A549 (cell line): ENCODE measurements at regions not wholly inside any gene's neighbourhood (a gene's known extent, or its start where the extent isn't known, plus 50 kb on each side); places are given as distances from the start of the nearest gene placed in this dataset.

Experiments used
- ATAC-seq, 2 experiments: fragments of 200-7000 bp in 1 of 2; fragments of >200 bp in 1 of 2; cut with Nextera tagmentation in 1 of 2; cut with Tn5 transposase in 1 of 2; 3 replicates each; pipeline versions ENCODE4 v1.8.0 to v1.9.1; 2018 to 2020; ENCODE audit warnings: mild to moderate bottlenecking in 1 of 2, moderate library complexity in 1 of 2
- CTCF ChIA-PET: fragments of 300-600 bp; sonication (Branson Sonifier 250); formaldehyde crosslinking; extraction: SDS; loops from one replicate; lab custom pipeline; 2021; ENCODE audit warnings: antibody characterized with exemption, inconsistent platforms; lab: Yijun Ruan, JAX
- POLR2A ChIA-PET: fragments of 350-600 bp; formaldehyde crosslinking; extraction: SDS; loops from one replicate; lab custom pipeline; 2021; ENCODE audit warnings: antibody characterized with exemption, inconsistent platforms; lab: Yijun Ruan, JAX
- DNase-seq, 2 experiments: peaks; one replicate each; pipeline versions ENCODE4 v3.0.0 to v3.0.0-alpha.2; 2011 to 2016; ENCODE audit warnings: low read depth in 1 of 2, low spot score in 1 of 2
- FAIRE-seq: peaks from 2 replicates; lab custom pipeline; 2011; peaks lifted over from hg19 to GRCh38; lab: Jason Lieb, UNC
- H3K27ac ChIP-seq, 2 experiments: fragments of >200 bp; sonication (Bioruptor Twin); formaldehyde crosslinking; 3 replicates each; pipeline ENCODE4 v1.5.1; 2016 to 2017
- H3K4me1 ChIP-seq: fragments of >200 bp; sonication (Bioruptor Twin); formaldehyde crosslinking; 3 replicates; pipeline ENCODE4 v1.6.1; 2016
- H3K4me2 ChIP-seq: fragments of >200 bp; sonication (Bioruptor Twin); formaldehyde crosslinking; 3 replicates; pipeline ENCODE4 v1.6.1; 2016
- H3K4me3 ChIP-seq: fragments of >200 bp; sonication (Bioruptor Twin); formaldehyde crosslinking; 3 replicates; pipeline ENCODE4 v1.5.1; 2016
- H3K9me3 ChIP-seq: fragments of >200 bp; sonication (Bioruptor Twin); formaldehyde crosslinking; 3 replicates; pipeline ENCODE4 v1.6.1; 2016
- BHLHE40 ChIP-seq: IDR thresholded peaks from 2 replicates; pipeline ENCODE4 v1.6.1; 2012; ENCODE audit warnings: low read depth, low read length, inconsistent platforms
- CEBPB ChIP-seq, 2 experiments: fragments of >200 bp in 1 of 2; sonication (Bioruptor Twin) in 1 of 2; formaldehyde crosslinking in 1 of 2; IDR thresholded peaks; 2 replicates each; pipeline ENCODE4 v1.6.1; 2012 to 2016
- EHF ChIP-seq: fragments of 250-450 bp; sonication (Bioruptor Pico); IDR thresholded peaks from 2 replicates; pipeline ENCODE4 v1.5.0; 2020; ENCODE audit warnings: mild to moderate bottlenecking
- ESRRA ChIP-seq: fragments of 150-350 bp; IDR thresholded peaks from 2 replicates; pipeline ENCODE4 v1.6.1; 2014; ENCODE audit warnings: mild to moderate bottlenecking, low read length, borderline replicate concordance
- HEYL ChIP-seq: fragments of 250-450 bp; sonication (Bioruptor Pico); IDR thresholded peaks from 2 replicates; pipeline ENCODE4 v1.8.0; 2021; ENCODE audit warnings: mild to moderate bottlenecking, moderate library complexity
- HOXA7 ChIP-seq: fragments of 250-450 bp; sonication (Bioruptor Pico); IDR thresholded peaks from 2 replicates; pipeline ENCODE4 v1.5.0; 2020; ENCODE audit warnings: mild to moderate bottlenecking, moderate library complexity
- HOXB5 ChIP-seq: fragments of 250-450 bp; sonication (Bioruptor Pico); IDR thresholded peaks from 2 replicates; pipeline ENCODE4 v1.5.0; 2020; ENCODE audit warnings: mild to moderate bottlenecking, moderate library complexity
- JUN ChIP-seq, 2 experiments: fragments of >200 bp; sonication (Bioruptor Twin); formaldehyde crosslinking; IDR thresholded peaks; 2 replicates in 1 of 2; 3 replicates in 1 of 2; pipeline ENCODE4 v1.6.1; 2016 to 2017
- MAFK ChIP-seq: fragments of 450-650 bp; IDR thresholded peaks from 2 replicates; pipeline ENCODE4 v1.6.1; 2014; ENCODE audit not compliant: partially characterized antibody
- MYC ChIP-seq: IDR thresholded peaks from 2 replicates; pipeline ENCODE4 v1.6.1; 2012; ENCODE audit warnings: mild to moderate bottlenecking, inconsistent platforms, low read length, improper control_type of control experiment, borderline replicate concordance
- NPAS2 ChIP-seq: fragments of 250-450 bp; sonication (Bioruptor Pico); IDR thresholded peaks from 2 replicates; pipeline ENCODE4 v1.8.0; 2022; ENCODE audit warnings: mild to moderate bottlenecking, moderate library complexity, borderline replicate concordance
- PHF8 ChIP-seq: fragments of 200-600 bp; sonication (generic); IDR thresholded peaks from 2 replicates; pipeline ENCODE4 v1.6.1; 2016; ENCODE audit warnings: low read depth, mild to moderate bottlenecking, antibody characterized with exemption, moderate library complexity, borderline replicate concordance
- RARB ChIP-seq: fragments of 250-450 bp; sonication (Bioruptor Pico); IDR thresholded peaks from 2 replicates; pipeline ENCODE4 v1.8.0; 2021; ENCODE audit warnings: mild to moderate bottlenecking, moderate library complexity
- SREBF2 ChIP-seq: fragments of 450-650 bp; IDR thresholded peaks from 2 replicates; pipeline ENCODE4 v1.6.1; 2014; ENCODE audit warnings: mild to moderate bottlenecking, moderate library complexity
- TP53 ChIP-seq: fragments of 250-450 bp; sonication (Bioruptor Pico); IDR thresholded peaks from 2 replicates; pipeline ENCODE4 v1.5.0; 2021; ENCODE audit warnings: mild to moderate bottlenecking, moderate library complexity
- ZC3H11A ChIP-seq: fragments of 450-650 bp; IDR thresholded peaks from 2 replicates; pipeline ENCODE4 v1.6.1; 2014; ENCODE audit warnings: antibody characterized with exemption, mild to moderate bottlenecking
- ZNF302 ChIP-seq: fragments of 250-450 bp; sonication (Bioruptor Pico); IDR thresholded peaks from 2 replicates; pipeline ENCODE4 v1.9.0; 2021; ENCODE audit warnings: inconsistent platforms, mild to moderate bottlenecking, moderate library complexity
- WGBS: methylation state at CpG from one replicate; pipeline ENCODE4 v1.1.6; 2017; ENCODE audit errors: missing lambda C conversion rate; 5-methylcytosine and 5-hydroxymethylcytosine counted together
- TF ChIP-seq, protein P1 (sequence below): IDR thresholded peaks from 2 replicates; pipeline ENCODE4 v1.6.1; 2012
- TF ChIP-seq, protein P2 (sequence below): fragments of 250-450 bp; sonication (Bioruptor Pico); IDR thresholded peaks from 2 replicates; pipeline ENCODE4 v1.5.0; 2020; ENCODE audit warnings: low read depth, mild to moderate bottlenecking, moderate library complexity
- TF ChIP-seq, protein P3 (sequence below): IDR thresholded peaks from 2 replicates; pipeline ENCODE4 v1.6.1; 2012; ENCODE audit warnings: low read depth, borderline replicate concordance
- TF ChIP-seq, protein P4 (sequence below): fragments of 450-650 bp; IDR thresholded peaks from 2 replicates; pipeline ENCODE4 v1.6.1; 2014; ENCODE audit warnings: antibody characterized with exemption

DNA sequence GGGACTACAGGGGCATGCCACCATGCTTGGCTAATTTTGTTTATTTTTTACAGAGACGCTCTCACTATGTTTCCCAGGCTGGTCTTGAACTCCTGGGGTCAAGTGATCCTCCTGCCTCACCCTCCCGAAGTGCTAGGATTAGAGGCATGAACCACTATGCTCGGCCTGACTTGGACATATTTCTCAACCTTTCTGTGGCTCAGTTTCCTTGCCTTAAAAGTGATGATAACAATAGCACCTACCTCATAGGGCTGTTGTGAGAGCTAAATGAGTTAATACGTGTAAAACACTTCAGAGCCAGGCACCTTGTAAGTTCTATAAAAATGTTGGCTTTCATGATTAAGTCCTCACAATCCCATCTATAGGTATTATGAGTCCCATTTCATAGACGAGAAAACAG, 89.2 kb upstream of the METAP2 start:
- TF ChIP-seq, protein P1, sequence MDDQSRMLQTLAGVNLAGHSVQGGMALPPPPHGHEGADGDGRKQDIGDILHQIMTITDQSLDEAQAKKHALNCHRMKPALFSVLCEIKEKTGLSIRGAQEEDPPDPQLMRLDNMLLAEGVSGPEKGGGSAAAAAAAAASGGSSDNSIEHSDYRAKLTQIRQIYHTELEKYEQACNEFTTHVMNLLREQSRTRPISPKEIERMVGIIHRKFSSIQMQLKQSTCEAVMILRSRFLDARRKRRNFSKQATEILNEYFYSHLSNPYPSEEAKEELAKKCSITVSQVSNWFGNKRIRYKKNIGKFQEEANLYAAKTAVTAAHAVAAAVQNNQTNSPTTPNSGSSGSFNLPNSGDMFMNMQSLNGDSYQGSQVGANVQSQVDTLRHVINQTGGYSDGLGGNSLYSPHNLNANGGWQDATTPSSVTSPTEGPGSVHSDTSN = no peak
- TF ChIP-seq HOXB5 (CRISPR knock-in tag) (no peak), TP53 (CRISPR knock-in tag) (no peak), HOXA7 (no peak), JUN (IDR thresholded peaks at IDR 0.05) (no peak), MYC (no peak), NPAS2 (no peak), ZC3H11A (no peak), BHLHE40 (no peak), ZNF302 (no peak), ESRRA (no peak), MAFK (no peak), HEYL (CRISPR knock-in tag) (no peak), PHF8 (no peak), EHF (CRISPR knock-in tag) (no peak)
- TF ChIP-seq, protein P2, sequence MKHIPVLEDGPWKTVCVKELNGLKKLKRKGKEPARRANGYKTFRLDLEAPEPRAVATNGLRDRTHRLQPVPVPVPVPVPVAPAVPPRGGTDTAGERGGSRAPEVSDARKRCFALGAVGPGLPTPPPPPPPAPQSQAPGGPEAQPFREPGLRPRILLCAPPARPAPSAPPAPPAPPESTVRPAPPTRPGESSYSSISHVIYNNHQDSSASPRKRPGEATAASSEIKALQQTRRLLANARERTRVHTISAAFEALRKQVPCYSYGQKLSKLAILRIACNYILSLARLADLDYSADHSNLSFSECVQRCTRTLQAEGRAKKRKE (CRISPR knock-in tag) = no peak
- TF ChIP-seq, protein P3, sequence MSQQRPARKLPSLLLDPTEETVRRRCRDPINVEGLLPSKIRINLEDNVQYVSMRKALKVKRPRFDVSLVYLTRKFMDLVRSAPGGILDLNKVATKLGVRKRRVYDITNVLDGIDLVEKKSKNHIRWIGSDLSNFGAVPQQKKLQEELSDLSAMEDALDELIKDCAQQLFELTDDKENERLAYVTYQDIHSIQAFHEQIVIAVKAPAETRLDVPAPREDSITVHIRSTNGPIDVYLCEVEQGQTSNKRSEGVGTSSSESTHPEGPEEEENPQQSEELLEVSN = no peak
- H3K27ac ChIP-seq = no peak overlapping the region
- H3K4me2 ChIP-seq = no peak overlapping the region
- ChIA-PET POLR2A (interaction anchor here (1.9 kb wide), 1 partner anchor 89 kb away, joined by 6 read pairs; the partner anchor contains the start of gene METAP2), CTCF (no interaction called here)
- FAIRE-seq (no peak), DNase-seq (no peak), ATAC-seq (no peak)
- 45% methylated on average over 5 of the region's 5 CpGs for WGBS
- no peak overlapping the region for H3K4me3 ChIP-seq
- no peaks in the 10 kb centered on the region; the same call in 2 of the 3 replicates for H3K4me1 ChIP-seq
- no peaks in the 10 kb centered on the region for H3K9me3 ChIP-seq

DNA sequence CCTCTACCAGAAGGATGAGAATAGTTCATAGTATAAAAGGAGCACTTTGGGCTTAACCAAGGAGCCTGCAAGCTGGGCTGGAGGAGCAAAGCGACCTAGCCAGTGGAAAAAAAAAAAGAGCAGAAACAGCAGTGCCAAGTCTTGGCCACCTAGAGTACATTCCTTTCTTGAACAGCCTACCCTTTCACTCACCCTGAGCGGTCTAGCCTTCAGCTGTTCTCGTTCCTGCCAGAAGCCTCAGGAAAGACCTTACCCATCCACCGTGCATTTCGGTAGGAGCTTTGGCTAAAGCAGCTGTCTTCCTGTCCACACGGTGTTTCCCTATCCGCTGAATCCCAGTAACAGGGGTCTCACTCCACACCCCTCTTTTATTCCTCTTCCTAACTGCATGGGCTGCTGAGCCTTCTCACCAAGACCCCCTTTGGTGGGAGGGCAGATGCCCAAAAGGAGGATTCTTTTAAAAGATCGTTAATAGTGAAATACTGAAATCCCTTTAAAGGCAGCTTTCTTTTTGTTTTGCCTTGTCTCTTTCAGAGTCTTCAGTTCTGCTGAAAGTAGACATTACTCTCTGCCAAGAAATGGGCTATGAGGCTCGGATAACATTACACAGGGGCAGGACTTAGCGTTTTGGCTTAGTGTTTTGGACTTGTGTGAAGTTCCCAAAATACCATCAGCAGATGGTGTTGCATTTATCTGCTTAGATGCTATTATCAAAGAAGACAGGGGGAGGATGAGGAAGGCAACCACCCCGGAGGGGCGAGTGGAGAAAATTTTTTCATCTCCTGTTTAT, 88.5 kb upstream of the METAP2 start:
- ChIA-PET CTCF (interaction anchor here (0.6 to 1.2 kb wide), 2 partner anchors 54 to 149 kb away, joined by 3 read pairs; no protein-coding TSS in a partner anchor), POLR2A (interaction anchor here (1.9 kb wide), 1 partner anchor 88 kb away, joined by 6 read pairs; the partner anchor contains the start of gene METAP2)
- no peak overlapping the region for H3K4me2 ChIP-seq
- no peaks in the 10 kb centered on the region; the same call in 2 of the 3 replicates for H3K4me1 ChIP-seq
- H3K9me3 ChIP-seq = no peaks in the 10 kb centered on the region
- TF ChIP-seq CEBPB (IDR thresholded peaks at IDR 0.05) (no peak), RARB (CRISPR knock-in tag) (no peak), SREBF2 (no peak)
- TF ChIP-seq, protein P4, sequence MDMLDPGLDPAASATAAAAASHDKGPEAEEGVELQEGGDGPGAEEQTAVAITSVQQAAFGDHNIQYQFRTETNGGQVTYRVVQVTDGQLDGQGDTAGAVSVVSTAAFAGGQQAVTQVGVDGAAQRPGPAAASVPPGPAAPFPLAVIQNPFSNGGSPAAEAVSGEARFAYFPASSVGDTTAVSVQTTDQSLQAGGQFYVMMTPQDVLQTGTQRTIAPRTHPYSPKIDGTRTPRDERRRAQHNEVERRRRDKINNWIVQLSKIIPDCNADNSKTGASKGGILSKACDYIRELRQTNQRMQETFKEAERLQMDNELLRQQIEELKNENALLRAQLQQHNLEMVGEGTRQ = no peak
- TF ChIP-seq, all 56 proteins: peak for 0
- no peak overlapping the region for H3K4me3 ChIP-seq
- FAIRE-seq (no peak), DNase-seq (no peak), ATAC-seq (peak; percentile 24 to 67; a peak in 3 of 6 replicates)
- WGBS = 62% methylated on average over 12 of the region's 12 CpGs
- no peak overlapping the region for H3K27ac ChIP-seq
